GM12891 (cell line): ENCODE measurements at regions not wholly inside any gene's neighbourhood (a gene's known extent, or its start where the extent isn't known, plus 50 kb on each side); places are given as distances from the start of the nearest gene placed in this dataset.

Source experiments
- PAX5 ChIP-seq: IDR thresholded peaks from 2 replicates; pipeline ENCODE4 v1.6.1; 2011; ENCODE audit warnings: low read length, moderate library complexity, mild to moderate bottlenecking; ENCODE audit not compliant: insufficient read depth, severe bottlenecking
- POLR2A ChIP-seq: IDR thresholded peaks from 2 replicates; pipeline ENCODE4 v1.6.1; 2011; ENCODE audit warnings: low read depth, low read length, control low read depth
- POU2F2 ChIP-seq: IDR thresholded peaks from 2 replicates; pipeline ENCODE4 v1.6.1; 2011; ENCODE audit warnings: low read depth, mild to moderate bottlenecking, control low read depth, low read length, moderate library complexity
- TAF1 ChIP-seq: IDR thresholded peaks from 2 replicates; pipeline ENCODE4 v1.6.1; 2011; ENCODE audit warnings: low read depth, low read length, control low read depth

GRCh38 chr3:181431748-181432147 lies 280.0 kb upstream of the SOX2 start:
- no peak for TF ChIP-seq TAF1
- TF ChIP-seq POLR2A: no peak
- no peak for TF ChIP-seq POU2F2
- TF ChIP-seq PAX5: no peak
